GM12872 (cell line): ENCODE measurements at regions not wholly inside any gene's neighbourhood (a gene's known extent, or its start where the extent isn't known, plus 50 kb on each side); places are given as distances from the start of the nearest gene placed in this dataset.

ENCODE experiments used
- TF ChIP-seq, protein P1 (sequence below): IDR thresholded peaks from 3 replicates; pipeline ENCODE4 v1.5.1; 2011; ENCODE audit warnings: low read depth, mild to moderate bottlenecking, low read length, moderate library complexity; ENCODE audit not compliant: insufficient read depth

- TF ChIP-seq, protein P1, sequence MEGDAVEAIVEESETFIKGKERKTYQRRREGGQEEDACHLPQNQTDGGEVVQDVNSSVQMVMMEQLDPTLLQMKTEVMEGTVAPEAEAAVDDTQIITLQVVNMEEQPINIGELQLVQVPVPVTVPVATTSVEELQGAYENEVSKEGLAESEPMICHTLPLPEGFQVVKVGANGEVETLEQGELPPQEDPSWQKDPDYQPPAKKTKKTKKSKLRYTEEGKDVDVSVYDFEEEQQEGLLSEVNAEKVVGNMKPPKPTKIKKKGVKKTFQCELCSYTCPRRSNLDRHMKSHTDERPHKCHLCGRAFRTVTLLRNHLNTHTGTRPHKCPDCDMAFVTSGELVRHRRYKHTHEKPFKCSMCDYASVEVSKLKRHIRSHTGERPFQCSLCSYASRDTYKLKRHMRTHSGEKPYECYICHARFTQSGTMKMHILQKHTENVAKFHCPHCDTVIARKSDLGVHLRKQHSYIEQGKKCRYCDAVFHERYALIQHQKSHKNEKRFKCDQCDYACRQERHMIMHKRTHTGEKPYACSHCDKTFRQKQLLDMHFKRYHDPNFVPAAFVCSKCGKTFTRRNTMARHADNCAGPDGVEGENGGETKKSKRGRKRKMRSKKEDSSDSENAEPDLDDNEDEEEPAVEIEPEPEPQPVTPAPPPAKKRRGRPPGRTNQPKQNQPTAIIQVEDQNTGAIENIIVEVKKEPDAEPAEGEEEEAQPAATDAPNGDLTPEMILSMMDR = no peak
These were observed 333.8 kb downstream of the CXCL12 start for GRCh38 chr10:44051091-44051490.

DNA sequence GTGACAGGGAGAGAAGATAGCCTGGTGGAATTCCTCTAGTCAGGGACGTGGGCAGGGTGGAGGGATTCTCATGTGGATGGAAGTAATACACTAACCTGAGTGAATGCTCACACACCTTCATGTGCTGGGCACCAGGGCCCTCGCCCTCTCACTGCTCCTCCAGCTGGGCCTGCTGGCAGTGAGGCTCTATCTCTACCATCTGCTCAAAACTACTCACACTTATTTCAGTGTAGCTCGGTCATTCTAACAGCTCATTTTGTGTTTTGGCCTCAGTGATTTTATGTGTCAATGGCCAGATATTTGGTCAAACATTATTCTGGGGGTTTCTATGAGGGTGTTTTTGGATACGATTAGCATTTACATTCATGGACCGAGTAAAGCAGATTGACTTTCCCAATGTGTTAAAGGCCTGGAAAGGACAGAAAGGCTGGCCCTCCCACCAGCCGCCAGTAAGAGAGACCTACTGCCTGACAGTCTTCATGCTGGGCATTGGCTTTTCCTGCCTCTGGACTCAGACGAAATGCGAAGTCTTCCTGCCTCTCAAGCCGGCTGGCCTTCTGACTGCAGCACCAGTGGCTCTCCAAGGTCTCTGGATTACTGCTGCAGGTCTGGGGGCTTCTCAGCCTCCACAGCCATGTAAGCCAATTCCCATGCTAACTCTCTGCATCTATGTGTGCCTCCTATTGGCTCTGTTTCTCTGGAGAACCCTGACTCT is 335.4 kb downstream of the CXCL12 start:
- TF ChIP-seq, protein P1 = no peak

DNA sequence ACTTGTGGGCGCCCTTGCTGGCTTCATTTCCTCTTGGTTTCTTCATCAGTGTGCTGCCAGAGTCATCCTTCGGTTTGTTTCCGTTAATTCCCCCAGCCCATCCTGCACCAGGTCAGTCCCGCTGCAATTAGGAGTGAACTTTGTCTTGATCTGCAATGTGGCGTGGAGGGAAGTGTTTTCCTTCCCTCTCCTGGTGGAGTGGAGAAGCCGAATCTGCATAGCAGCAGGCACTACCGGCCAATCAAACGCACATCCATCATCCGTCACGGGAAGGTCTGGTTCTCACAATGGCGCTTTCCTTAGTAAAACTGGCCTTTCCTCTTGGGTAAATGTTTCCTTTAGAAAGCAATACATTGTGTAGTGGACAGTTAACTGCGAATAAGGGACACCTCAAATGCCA is 337.5 kb downstream of the CXCL12 start:
- TF ChIP-seq, protein P1 = no peak

- TF ChIP-seq, protein P1 = no peak
These were observed 338.3 kb downstream of the CXCL12 start for GRCh38 chr10:44046605-44047004.

DNA sequence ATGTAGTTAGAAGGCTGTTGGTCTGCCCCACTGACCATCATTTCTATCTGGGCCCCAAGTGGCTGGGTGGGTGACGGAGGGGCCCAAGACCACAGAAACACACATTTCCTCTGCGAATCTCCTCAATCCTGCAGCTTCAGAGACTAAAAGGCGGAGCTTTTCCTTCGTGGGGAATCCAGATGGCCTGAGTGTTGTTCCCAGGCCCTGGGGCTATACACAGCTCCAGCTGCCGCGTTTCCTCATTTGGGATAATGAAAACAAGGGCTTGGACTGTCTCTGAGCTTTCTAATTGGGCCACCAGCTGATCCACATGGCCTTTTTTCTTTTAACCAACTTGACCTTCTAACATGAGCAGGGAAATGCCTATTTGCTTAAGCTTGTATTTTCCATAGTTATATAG is 339.9 kb downstream of the CXCL12 start:
- TF ChIP-seq, protein P1 = no peak

- TF ChIP-seq, protein P1 = no peak
These were observed 340.3 kb downstream of the CXCL12 start for GRCh38 chr10:44044549-44044948.

DNA sequence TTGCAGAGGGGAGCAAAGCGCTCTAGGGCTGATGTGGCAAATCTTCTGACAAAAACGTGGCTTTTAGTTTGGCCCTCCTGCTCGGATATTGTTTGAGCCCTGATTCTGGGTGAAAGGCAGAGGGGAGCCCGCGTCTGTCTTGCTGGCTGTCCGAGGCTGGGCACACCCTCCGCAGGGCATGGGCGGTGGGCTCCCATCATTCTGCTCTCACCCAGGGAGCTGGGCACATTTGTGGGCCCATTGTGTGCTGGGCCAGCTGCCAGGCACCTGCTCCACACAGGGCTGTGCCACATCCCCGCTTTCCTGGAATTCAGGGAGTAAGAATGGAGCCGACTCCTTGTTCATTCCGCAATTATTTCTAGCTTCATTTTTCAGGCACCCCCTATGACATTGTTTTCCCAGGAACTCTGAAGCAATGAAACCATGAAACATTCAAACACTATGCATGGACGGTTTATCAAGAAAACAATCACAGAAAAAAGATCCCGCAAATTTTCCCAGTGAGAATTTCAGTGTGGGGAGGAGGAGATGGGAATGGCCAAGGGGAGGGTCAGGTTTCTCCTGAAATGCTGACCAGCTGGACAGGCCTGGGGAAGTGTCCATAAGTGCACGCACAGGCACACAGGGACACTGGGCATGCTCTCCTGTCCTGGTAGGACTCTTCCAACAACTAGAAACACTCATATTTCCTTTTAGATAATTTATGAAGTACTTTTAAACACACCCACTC is 341.1 kb downstream of the CXCL12 start:
- TF ChIP-seq, protein P1 = no peak
